ENCODE measurements at regions not wholly inside any gene's neighbourhood (a gene's known extent, or its start where the extent isn't known, plus 50 kb on each side); places are given as distances from the start of the nearest gene placed in this dataset.

- no peak overlapping the region for H3K4me3 Mint-ChIP-seq
- ChIA-PET POLR2A (no interaction called here), CTCF (no interaction called here)
- DNase-seq, result no peak
- no peaks in the 10 kb centered on the region for H3K4me1 Mint-ChIP-seq (ENCODE audit: low read depth)
- H3K27ac Mint-ChIP-seq, result no peak overlapping the region
- peaks cover 6% of the 10 kb centered on the region for H3K9me3 Mint-ChIP-seq
- intact Hi-C loops (cut with micrococcal nuclease), result no loop called here
- H3K27me3 Mint-ChIP-seq, result no peaks in the 10 kb centered on the region
- H3K36me3 Mint-ChIP-seq, result no peaks in the 10 kb centered on the region
Measured at GRCh38 chr6:74863968-74864367, 341.9 kb downstream of the COL12A1 start.

DNA sequence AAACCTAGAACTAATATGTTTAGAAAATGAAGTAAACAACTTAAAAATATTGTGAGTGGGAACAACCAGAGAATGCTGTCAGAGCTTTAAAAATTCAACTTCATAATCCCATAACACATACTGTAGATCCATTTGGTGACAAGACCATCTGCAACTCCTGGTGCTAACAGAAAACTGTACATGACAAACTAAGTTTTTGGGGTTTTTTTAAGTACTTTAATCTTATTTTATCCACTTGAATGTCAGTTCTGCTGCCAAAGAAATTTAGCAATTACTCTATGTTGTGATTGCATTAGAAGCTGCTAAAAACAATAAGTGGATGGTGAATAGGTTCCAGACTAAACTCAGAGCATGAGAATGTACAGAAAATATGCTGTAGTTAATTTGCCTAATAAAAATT, 345.4 kb downstream of the COL12A1 start:
- POLR2A ChIA-PET, result no interaction called here
- CTCF ChIA-PET, result no interaction called here
- no peak overlapping the region for H3K4me3 Mint-ChIP-seq

GRCh38 chr6:74857157-74857556, 348.7 kb downstream of the COL12A1 start:
- no peaks in the 10 kb centered on the region for H3K36me3 Mint-ChIP-seq

More for the DNA sequence above, 345.4 kb downstream of the COL12A1 start:
- no peaks in the 10 kb centered on the region for H3K36me3 Mint-ChIP-seq
- no peaks in the 10 kb centered on the region for H3K27me3 Mint-ChIP-seq
- intact Hi-C loops (cut with micrococcal nuclease), result no loop called here
- H3K27ac Mint-ChIP-seq, result no peak overlapping the region
- no peaks in the 10 kb centered on the region for H3K4me1 Mint-ChIP-seq (ENCODE audit: low read depth)
- no peak for DNase-seq
- peaks cover 2% of the 10 kb centered on the region for H3K9me3 Mint-ChIP-seq

DNA sequence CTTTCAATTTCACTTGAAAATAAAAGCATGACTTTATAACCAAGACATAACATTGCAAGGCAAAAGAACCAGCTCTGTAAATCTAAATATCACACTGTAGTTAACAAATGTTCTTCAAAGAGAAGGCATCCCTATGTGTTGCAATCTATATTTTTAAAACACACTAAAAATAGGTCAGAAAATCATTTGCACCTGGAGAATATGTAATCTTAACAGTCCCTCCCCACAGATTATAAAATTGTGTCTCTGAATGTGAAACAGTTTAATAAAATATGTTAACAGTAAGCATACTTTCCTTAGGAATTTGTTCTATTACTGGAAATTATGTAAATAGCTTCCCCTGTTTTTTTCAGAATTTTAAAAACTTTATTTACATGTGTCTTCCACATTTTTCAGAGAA, 351.9 kb downstream of the COL12A1 start:
- Mint-ChIP-seq H3K9me3 (no peaks in the 10 kb centered on the region), H3K4me3 (no peak overlapping the region), H3K27ac (no peak overlapping the region), H3K27me3 (no peaks in the 10 kb centered on the region), H3K4me1 (ENCODE audit: low read depth) (no peaks in the 10 kb centered on the region), H3K36me3 (no peaks in the 10 kb centered on the region)
- POLR2A ChIA-PET, result no interaction called here
- intact Hi-C loops (cut with micrococcal nuclease), result no loop called here
- no peak for DNase-seq
- CTCF ChIA-PET, result no interaction called here

More at GRCh38 chr6:74857157-74857556, 348.7 kb downstream of the COL12A1 start:
- Mint-ChIP-seq H3K4me3 (no peak overlapping the region), H3K27ac (no peak overlapping the region), H3K27me3 (no peaks in the 10 kb centered on the region), H3K4me1 (ENCODE audit: low read depth) (no peaks in the 10 kb centered on the region), H3K9me3 (peaks cover 2% of the 10 kb centered on the region)
- POLR2A ChIA-PET, result no interaction called here
- intact Hi-C loops (cut with micrococcal nuclease), result no loop called here
- CTCF ChIA-PET, result no interaction called here
- no peak for DNase-seq

DNA sequence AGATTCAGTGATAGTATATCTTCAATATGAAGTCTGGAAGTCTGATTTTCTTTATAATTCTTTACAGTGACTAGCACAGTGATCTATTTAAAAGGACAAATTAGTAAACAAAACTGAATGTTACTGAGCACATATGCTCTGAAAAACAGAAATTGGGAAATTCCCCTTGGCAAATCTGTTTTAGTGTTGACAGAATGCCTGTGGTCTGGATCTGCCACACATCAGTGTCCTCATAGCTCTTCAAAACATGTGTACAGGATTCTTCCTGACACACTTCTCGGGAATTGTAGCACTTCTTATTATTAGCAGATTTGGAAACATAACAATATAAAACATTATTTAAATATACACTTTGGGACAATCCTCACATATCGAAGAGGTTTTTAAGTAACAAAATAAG, 354.3 kb downstream of the COL12A1 start:
- DNase-seq, result no peak
- no peak overlapping the region for H3K27ac Mint-ChIP-seq
- intact Hi-C loops (cut with micrococcal nuclease), result no loop called here
- no peak overlapping the region for H3K4me3 Mint-ChIP-seq
- no peaks in the 10 kb centered on the region for H3K36me3 Mint-ChIP-seq
- peaks cover 2% of the 10 kb centered on the region for H3K9me3 Mint-ChIP-seq
- no peaks in the 10 kb centered on the region for H3K27me3 Mint-ChIP-seq
- CTCF ChIA-PET, result no interaction called here
- H3K4me1 Mint-ChIP-seq (ENCODE audit: low read depth), result no peaks in the 10 kb centered on the region
- POLR2A ChIA-PET, result no interaction called here

- Mint-ChIP-seq H3K4me1 (ENCODE audit: low read depth) (no peaks in the 10 kb centered on the region), H3K27ac (no peak overlapping the region), H3K36me3 (no peaks in the 10 kb centered on the region), H3K27me3 (no peaks in the 10 kb centered on the region), H3K9me3 (peaks cover 11% of the 10 kb centered on the region), H3K4me3 (no peak overlapping the region)
- DNase-seq, result no peak
- intact Hi-C loops (cut with micrococcal nuclease), result no loop called here
- ChIA-PET POLR2A (no interaction called here), CTCF (no interaction called here)
Measured at GRCh38 chr6:74840953-74841352, 364.9 kb downstream of the COL12A1 start.

- H3K4me3 Mint-ChIP-seq, result no peak overlapping the region
- no peaks in the 10 kb centered on the region for H3K4me1 Mint-ChIP-seq (ENCODE audit: low read depth)
- H3K27ac Mint-ChIP-seq, result no peak overlapping the region
- intact Hi-C loops (cut with micrococcal nuclease), result no loop called here
- no peaks in the 10 kb centered on the region for H3K27me3 Mint-ChIP-seq
- no peaks in the 10 kb centered on the region for H3K36me3 Mint-ChIP-seq
- ChIA-PET CTCF (no interaction called here), POLR2A (no interaction called here)
- DNase-seq, result no peak
- H3K9me3 Mint-ChIP-seq, result peaks cover 9% of the 10 kb centered on the region
Measured at GRCh38 chr6:74834967-74835366, 370.9 kb downstream of the COL12A1 start.

- CTCF ChIA-PET, result no interaction called here
- Mint-ChIP-seq H3K27me3 (no peaks in the 10 kb centered on the region), H3K36me3 (no peaks in the 10 kb centered on the region), H3K4me1 (ENCODE audit: low read depth) (no peaks in the 10 kb centered on the region), H3K9me3 (peaks cover 6% of the 10 kb centered on the region), H3K4me3 (no peak overlapping the region), H3K27ac (no peak overlapping the region)
- POLR2A ChIA-PET, result no interaction called here
- intact Hi-C loops (cut with micrococcal nuclease), result no loop called here
- no peak for DNase-seq
Measured at GRCh38 chr6:74826263-74826662, 379.6 kb downstream of the COL12A1 start.

DNA sequence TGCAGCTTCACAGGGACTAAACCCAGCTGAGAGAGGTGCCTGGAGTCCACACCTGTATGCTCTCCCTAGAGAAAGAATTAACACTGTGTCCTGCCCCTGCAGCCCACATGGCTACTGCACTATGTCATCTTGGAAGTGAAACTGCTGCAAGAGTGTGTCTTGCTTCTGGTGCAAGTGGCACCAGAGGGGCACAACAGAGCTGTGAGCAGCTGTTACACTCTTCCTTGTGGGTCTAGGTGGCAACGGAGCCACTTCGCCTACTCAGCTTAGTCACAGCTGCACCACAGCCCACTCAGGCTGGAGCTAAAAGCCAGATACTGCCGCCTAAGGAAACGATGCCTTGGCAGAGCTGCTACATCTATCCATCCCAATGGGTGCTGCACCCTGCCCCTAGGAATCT, 391.4 kb downstream of the COL12A1 start:
- no peaks in the 10 kb centered on the region for H3K27me3 Mint-ChIP-seq
- no peak for DNase-seq
- H3K27ac Mint-ChIP-seq, result no peak overlapping the region
- H3K9me3 Mint-ChIP-seq, result peaks cover 21% of the 10 kb centered on the region
- no peaks in the 10 kb centered on the region for H3K36me3 Mint-ChIP-seq
- H3K4me1 Mint-ChIP-seq (ENCODE audit: low read depth), result no peaks in the 10 kb centered on the region
- intact Hi-C loops (cut with micrococcal nuclease), result no loop called here
- no peak overlapping the region for H3K4me3 Mint-ChIP-seq
- CTCF ChIA-PET, result no interaction called here
- POLR2A ChIA-PET, result no interaction called here

DNA sequence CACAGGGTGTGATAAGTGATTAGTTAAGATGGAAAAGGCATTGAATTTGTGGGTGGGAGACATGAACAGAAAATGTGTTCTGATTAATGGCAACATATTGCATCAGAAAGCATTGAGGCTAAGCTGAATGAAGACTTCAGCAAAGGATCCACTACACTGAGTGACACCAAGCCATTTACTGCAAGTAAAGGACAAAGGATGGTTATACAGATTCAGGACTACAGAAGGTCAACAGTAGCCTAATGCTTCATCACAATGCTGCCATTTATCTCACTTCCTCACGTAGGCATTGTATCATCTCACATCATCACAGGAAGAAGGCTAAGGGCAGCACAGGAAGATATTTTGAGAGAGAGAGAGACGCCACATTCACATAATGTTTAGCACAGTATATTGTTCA, 398.2 kb downstream of the COL12A1 start:
- intact Hi-C loops (cut with micrococcal nuclease), result no loop called here
- H3K4me3 Mint-ChIP-seq, result no peak overlapping the region
- ChIA-PET CTCF (no interaction called here), POLR2A (no interaction called here)
- no peak overlapping the region for H3K27ac Mint-ChIP-seq
- H3K27me3 Mint-ChIP-seq, result no peaks in the 10 kb centered on the region
- DNase-seq, result no peak
- no peaks in the 10 kb centered on the region for H3K36me3 Mint-ChIP-seq
- H3K9me3 Mint-ChIP-seq, result no peaks in the 10 kb centered on the region
- no peaks in the 10 kb centered on the region for H3K4me1 Mint-ChIP-seq (ENCODE audit: low read depth)

DNA sequence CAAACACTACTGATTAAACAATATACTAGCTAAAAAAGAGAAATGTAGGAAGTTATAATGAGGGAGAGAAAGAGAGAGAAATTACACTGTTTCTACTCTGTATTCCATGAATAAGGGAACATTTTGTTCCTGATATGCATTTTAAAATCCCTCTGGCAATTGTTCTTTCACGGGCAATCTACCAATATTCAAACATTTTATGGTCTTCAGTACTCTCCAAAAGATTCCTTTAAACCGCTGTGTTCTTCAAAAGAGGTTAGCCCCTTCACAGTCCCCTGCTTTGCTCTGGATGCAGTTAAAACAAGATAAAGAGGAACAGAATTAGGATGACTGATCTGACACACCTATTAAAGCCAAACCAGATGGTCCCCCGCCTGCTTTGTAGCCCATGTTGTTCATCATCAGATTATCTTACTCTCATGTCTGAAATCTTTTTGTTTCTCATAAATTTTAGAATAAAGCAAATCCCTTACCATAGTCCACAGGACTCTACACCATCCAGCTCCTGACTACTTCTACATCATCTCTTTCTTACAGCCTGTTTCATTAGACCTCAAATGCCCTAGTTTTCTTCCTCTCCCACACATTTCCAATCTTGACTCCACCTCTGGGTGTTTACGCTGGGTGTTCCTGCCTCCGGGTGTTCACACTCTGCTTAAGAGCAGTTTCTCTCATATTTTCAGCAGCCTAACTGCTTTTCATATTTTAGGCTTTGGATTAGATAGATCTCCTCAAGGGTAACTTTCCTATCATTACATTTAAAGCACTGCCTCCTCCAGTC, 399.7 kb downstream of the COL12A1 start:
- Mint-ChIP-seq H3K9me3 (peaks cover 6% of the 10 kb centered on the region), H3K4me1 (ENCODE audit: low read depth) (no peaks in the 10 kb centered on the region), H3K27ac (no peak overlapping the region), H3K36me3 (no peaks in the 10 kb centered on the region), H3K4me3 (no peak overlapping the region), H3K27me3 (no peaks in the 10 kb centered on the region)
- CTCF ChIA-PET, result interaction anchor here (0.6 kb wide), 1 partner anchor 384 kb away, joined by 3 read pairs; no protein-coding TSS in a partner anchor
- intact Hi-C loops (cut with micrococcal nuclease), result no loop called here
- POLR2A ChIA-PET, result no interaction called here
- DNase-seq, result no peak

DNA sequence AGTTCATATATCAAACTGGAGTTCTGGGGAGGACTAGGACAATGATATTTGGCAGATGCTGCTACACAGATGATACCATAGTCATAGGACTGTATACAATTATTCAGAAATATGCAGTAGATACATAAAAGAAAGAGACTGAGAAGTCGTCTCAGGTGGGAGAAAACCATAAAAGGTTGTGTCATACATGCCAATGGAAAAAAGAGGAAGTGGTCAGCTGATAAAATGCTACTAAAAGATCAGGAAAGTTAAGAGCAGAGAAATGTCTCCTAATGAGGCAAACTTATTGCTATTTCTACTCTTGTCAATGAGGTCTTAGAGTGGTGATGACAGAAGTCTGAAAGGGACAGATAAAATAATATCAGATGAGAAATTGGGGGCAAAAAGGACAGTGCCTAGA, 407.6 kb downstream of the COL12A1 start:
- CTCF ChIA-PET, result no interaction called here
- DNase-seq, result no peak
- H3K9me3 Mint-ChIP-seq, result peaks cover 23% of the 10 kb centered on the region
- intact Hi-C loops (cut with micrococcal nuclease), result no loop called here
- POLR2A ChIA-PET, result no interaction called here
- H3K36me3 Mint-ChIP-seq, result no peaks in the 10 kb centered on the region
- no peak overlapping the region for H3K27ac Mint-ChIP-seq
- H3K4me3 Mint-ChIP-seq, result no peak overlapping the region
- no peaks in the 10 kb centered on the region for H3K4me1 Mint-ChIP-seq (ENCODE audit: low read depth)
- H3K27me3 Mint-ChIP-seq, result no peaks in the 10 kb centered on the region

DNA sequence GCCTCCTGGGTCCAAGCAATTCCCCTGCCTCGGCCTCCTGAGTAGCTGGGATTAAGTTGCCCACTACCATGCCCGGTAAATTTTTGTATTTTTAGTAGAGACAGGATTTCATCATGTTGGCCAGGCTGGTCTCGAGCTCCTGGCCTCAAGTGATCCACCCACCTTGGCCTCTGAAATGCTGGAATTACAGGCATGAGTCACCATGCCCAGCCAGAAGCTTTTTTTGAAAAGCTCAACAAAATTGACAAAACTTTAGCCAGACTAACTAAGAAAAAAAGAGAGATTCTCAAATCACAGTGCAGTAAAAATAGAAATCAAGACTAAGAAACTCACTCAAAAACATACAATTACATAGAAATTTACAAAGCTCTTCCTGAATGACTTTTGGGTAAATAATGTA, 420.6 kb downstream of the COL12A1 start:
- intact Hi-C loops (cut with micrococcal nuclease), result no loop called here
- no peaks in the 10 kb centered on the region for H3K27me3 Mint-ChIP-seq
- H3K36me3 Mint-ChIP-seq, result no peaks in the 10 kb centered on the region
- CTCF ChIA-PET, result interaction anchor here (0.6 kb wide), 1 partner anchor 609 kb away, joined by 4 read pairs; no protein-coding TSS in a partner anchor
- no peak overlapping the region for H3K27ac Mint-ChIP-seq
- no peaks in the 10 kb centered on the region for H3K4me1 Mint-ChIP-seq (ENCODE audit: low read depth)
- no peak overlapping the region for H3K4me3 Mint-ChIP-seq
- no peak for DNase-seq
- peaks cover 10% of the 10 kb centered on the region for H3K9me3 Mint-ChIP-seq
- POLR2A ChIA-PET, result no interaction called here

Measured in activated CD4-positive, alpha-beta memory T cell treated with anti-CD3 and anti-CD28 coated beads for 36 hours (primary cell).